OCI-LY1 (cell line): ENCODE measurements at regions not wholly inside any gene's neighbourhood (a gene's known extent, or its start where the extent isn't known, plus 50 kb on each side); places are given as distances from the start of the nearest gene placed in this dataset.

ENCODE experiments used
- CTCF ChIP-seq: fragments of 200-600 bp; sonication (generic), shearing (Covaris generic); IDR thresholded peaks from 2 replicates; pipeline ENCODE4 v1.5.1; 2017; ENCODE audit warnings: mild to moderate bottlenecking, antibody characterized with exemption, low read length, moderate library complexity, mixed read lengths
- EZH2 ChIP-seq: fragments of 200-600 bp; sonication (generic), shearing (Covaris generic); IDR thresholded peaks from 2 replicates; pipeline ENCODE4 v1.8.0; 2017; ENCODE audit warnings: borderline replicate concordance, mixed run types, mild to moderate bottlenecking, antibody characterized with exemption, low read length, moderate library complexity, mixed read lengths

DNA sequence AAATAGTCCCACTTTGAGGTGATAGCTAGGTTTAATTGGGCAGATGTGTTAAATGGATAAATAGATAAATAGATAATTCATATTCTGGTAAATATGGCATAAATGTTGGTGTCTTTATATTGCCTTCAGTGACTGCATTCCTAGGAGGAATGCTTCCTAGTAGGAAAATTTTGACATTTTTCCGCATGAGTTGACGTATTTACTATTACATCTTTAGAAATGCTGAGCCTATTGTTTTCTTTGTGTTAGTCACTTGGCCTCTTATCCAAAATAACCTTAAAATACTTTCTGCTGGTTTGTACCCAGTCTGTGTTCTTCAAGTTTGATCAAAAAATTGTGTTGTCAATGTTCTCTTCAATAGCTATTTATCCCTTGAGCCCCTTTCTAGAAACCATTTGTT is 495.6 kb upstream of the ZEB2 start:
- TF ChIP-seq CTCF (no peak), EZH2 (no peak)
